GM12875 (cell line): ENCODE measurements at regions not wholly inside any gene's neighbourhood (a gene's known extent, or its start where the extent isn't known, plus 50 kb on each side); places are given as distances from the start of the nearest gene placed in this dataset.
"Not testable (repeated sequence)": the region's sequence is repeated elsewhere in the genome, so short reads cannot be mapped to it uniquely, and the experiment has no call there.

Source experiments
- H3K4me3 ChIP-seq: one replicate; pipeline ENCODE4 v1.5.1; 2011; ENCODE audit warnings: low read depth, low read length, control low read depth
- TF ChIP-seq, protein P1 (sequence below): IDR thresholded peaks from 2 replicates; pipeline ENCODE4 v1.5.1; 2011; ENCODE audit warnings: low read depth, mild to moderate bottlenecking, control low read depth, inconsistent platforms, low read length, moderate library complexity, borderline replicate concordance; ENCODE audit not compliant: insufficient read depth

DNA sequence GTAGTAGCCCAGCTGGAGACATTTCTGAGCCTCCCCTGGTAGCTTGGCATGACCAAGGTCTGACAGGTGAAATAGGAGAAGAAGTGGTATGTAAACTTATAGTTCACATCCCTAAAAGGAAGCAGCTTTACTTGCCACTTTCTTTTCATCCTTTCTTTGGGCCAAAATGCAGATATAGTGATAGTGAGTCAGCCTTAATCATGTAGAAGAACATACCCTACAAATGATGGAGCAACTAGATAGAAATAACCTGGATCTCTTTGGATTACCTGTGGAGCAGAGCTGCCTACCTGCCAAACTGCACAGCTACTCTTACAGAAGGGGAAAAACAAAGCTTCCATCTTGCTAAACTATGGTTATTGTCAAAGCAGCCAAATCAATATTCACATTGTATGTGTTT, 106.7 kb upstream of the LCORL start:
- TF ChIP-seq, protein P1, sequence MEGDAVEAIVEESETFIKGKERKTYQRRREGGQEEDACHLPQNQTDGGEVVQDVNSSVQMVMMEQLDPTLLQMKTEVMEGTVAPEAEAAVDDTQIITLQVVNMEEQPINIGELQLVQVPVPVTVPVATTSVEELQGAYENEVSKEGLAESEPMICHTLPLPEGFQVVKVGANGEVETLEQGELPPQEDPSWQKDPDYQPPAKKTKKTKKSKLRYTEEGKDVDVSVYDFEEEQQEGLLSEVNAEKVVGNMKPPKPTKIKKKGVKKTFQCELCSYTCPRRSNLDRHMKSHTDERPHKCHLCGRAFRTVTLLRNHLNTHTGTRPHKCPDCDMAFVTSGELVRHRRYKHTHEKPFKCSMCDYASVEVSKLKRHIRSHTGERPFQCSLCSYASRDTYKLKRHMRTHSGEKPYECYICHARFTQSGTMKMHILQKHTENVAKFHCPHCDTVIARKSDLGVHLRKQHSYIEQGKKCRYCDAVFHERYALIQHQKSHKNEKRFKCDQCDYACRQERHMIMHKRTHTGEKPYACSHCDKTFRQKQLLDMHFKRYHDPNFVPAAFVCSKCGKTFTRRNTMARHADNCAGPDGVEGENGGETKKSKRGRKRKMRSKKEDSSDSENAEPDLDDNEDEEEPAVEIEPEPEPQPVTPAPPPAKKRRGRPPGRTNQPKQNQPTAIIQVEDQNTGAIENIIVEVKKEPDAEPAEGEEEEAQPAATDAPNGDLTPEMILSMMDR, result no peak
- H3K4me3 ChIP-seq, result no peak overlapping the region

DNA sequence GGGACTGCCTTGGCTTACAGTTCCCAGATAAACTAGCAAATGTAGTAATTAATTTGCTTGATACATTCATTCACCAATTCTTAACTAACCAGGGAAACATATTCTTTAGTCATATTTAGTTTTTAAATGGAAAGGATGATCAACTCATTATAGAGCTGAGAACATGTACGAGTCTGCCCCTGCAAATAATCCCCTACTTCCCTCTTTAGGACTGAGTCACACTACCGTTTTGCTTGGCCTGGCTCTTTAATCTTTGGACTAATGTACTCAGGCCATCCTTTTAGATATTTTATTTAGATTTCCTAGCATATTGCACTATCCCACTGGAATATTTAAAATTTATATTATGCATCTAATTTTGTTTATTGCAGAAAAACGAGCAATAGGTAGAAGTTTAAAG, 105.5 kb upstream of the LCORL start:
- TF ChIP-seq, protein P1, result no peak
- H3K4me3 ChIP-seq, result no peak overlapping the region

DNA sequence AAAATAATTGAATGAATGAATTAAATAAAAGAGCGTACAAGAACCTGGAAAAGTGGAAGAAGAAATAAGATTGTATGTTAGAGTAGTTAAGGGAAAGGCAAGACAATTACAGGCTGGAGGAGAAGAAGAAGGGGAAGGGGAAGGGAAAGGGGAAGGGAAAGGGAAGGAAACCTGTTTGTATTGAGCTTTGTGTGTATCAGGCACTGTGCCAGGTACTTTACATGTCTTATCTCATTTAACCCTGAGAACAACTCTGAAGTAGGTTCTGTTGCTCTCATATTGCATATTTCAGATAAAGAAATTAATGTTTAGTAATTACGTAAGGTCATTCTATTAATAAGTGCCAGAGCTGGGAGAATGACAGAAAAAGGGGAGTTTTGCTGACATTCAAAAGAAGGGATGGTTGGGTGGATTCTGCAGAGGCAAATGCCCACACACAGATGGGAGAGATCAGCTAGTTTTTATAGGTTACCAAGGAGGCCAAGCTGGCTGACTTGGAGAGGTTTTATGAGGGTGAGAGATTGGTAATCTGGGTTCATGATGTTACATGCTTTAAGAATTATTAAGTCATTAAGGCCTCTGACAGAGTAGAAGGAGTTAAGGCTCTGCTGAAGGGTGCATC, 92.3 kb upstream of the LCORL start:
- TF ChIP-seq, protein P1, result no peak
- no peak overlapping the region for H3K4me3 ChIP-seq

DNA sequence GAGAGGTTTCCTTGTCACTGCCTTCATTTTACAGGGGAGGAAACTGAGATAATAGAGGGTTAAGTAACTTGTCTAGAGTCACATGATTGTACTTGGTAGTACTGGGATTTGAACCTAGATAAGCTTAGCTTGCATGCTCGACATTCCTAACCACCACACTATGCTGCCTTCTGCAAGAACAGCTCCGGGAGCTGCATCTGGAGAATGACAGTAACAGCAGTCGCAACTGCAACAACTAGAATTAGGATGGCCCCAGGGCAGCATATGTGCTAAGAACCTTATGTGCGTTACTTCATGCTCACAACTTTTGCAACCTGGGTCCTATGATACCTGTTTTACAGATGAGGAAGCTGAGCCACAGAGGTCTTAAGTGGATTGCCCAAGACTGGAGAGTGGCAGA, 89.5 kb upstream of the LCORL start:
- H3K4me3 ChIP-seq, result no peak overlapping the region

DNA sequence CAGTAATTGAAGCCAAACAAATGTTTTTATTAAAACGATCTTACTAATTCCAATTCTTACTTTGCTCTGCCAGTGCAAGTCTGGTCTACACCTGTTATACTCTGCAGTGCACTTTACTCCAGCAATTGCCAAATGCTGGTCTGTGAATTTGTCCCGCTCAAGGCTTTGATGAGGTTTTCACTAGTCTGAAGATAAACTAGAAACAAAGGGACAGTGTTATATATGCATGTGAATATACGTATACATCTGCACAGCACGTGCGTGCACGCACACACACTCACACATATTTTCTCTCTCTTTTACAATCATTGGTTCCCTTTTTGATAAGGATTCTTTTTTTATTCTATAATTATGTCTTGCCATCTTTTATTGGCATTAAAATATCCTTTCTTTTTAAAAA, 88.5 kb upstream of the LCORL start:
- TF ChIP-seq, protein P1, result no peak
- no peak overlapping the region for H3K4me3 ChIP-seq

More for the DNA sequence above, 89.5 kb upstream of the LCORL start:
- TF ChIP-seq, protein P1, result no peak

DNA sequence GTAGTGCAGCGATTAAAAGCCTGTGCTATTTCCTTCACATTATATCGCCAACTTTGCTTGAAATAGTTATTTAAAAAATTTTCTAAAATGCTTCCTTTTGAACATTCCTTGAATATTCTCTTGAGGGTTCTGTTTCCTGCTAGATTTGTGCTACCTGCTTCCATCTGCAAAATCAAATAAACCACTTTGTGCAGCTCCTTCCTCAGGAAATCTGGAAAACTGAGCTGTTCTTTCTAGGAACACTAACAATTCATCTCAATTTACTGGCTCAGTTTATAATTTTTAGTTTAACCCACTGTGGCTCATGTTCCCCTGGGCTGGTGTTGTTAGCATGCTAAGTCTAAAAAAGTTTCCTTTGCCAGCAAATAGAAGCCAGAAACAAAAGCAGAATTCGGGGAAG, 88.1 kb upstream of the LCORL start:
- TF ChIP-seq, protein P1, result no peak

DNA sequence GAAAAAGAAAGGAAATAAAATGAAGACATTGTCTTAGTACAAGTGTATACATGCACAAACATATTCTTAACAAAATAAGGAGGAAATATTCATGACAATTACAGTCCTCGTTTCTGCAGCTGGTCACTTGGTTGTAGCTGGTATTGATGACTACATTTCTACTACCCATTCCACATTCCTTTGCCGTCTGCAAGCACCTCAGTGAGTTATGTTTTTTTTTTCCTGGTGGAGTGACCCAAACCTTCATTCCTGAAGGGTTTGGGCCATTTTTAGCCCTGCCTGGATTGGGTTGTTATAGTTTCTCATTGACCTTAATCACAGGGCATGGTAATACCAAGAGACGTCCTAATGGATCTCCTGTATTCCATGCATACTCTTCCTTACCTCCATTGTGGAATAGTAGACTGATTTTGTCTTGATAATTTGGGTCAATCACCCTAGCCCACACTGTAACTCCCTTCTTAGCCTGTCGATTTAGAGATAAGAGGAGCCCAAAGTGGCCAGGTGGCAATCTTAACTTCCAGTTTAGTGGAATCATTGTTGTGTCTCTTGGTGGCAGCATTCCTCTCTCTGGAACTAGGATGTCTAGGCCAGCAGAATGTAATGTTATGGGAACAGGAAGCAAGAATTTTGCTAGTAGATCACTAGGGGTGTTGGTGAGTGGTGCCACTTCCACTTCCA, 86.4 kb upstream of the LCORL start:
- H3K4me3 ChIP-seq, result not testable (repeated sequence)

More for the DNA sequence above, 88.1 kb upstream of the LCORL start:
- H3K4me3 ChIP-seq, result no peak overlapping the region
